ENCODE measurements at regions not wholly inside any gene's neighbourhood (a gene's known extent, or its start where the extent isn't known, plus 50 kb on each side); places are given as distances from the start of the nearest gene placed in this dataset.

DNA sequence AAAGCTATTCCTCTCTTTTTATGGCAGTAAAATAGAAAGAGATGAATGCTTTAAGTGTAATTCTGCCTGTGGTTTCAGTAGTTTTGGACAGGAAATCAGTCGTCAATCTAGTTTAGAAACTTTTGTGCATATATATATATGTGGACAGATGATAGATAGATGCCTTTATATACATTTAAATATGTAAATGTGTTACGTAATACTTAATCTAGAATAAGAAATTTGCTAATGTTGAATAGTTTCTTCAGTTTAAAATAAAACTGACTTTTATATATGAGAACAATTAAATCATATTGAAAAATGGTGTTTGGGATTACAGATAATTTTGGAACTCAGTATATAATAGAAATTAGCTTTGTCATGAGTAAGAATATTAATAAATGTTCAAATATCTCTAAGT, 1165.7 kb upstream of the NCAM2 start:
- no peak overlapping the region for H3K4me3 ChIP-seq (ENCODE audit: insufficient read depth, low read depth, low read length)
- no peak for DNase-seq

DNA sequence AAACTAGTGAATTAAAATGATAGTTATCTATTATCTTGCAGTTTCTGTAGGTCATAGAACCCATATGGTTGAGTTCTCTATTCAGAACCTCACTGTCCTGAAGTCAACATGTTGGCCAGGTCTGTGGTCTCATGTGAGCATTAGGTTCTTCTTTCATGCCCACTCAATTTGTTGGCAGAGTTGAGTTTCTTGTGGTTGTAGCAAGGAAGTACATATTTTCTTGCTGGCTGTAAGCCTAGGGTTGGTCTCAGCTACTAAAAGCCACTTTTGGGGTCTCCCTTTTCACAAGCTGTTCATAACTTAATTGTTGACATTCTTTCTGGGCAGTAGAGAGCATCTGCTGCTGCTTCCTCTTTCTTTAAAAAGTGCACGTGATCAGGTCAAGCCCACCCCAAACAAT, 1165.1 kb upstream of the NCAM2 start:
- Histone ChIP-seq H3K36me3 (replicated peaks; ENCODE audit: control insufficient read depth, insufficient read depth, low read length) (no peaks in the 10 kb centered on the region), H3K4me3 (ENCODE audit: insufficient read depth, low read depth, low read length) (no peak overlapping the region), H3K27me3 (ENCODE audit: control insufficient read depth, insufficient read depth, low read length) (no peaks in the 10 kb centered on the region)
- DNase-seq: no peak

More for the DNA sequence above, 1165.7 kb upstream of the NCAM2 start:
- Histone ChIP-seq H3K36me3 (replicated peaks; ENCODE audit: control insufficient read depth, insufficient read depth, low read length) (no peaks in the 10 kb centered on the region), H3K27me3 (ENCODE audit: control insufficient read depth, insufficient read depth, low read length) (no peaks in the 10 kb centered on the region)

DNA sequence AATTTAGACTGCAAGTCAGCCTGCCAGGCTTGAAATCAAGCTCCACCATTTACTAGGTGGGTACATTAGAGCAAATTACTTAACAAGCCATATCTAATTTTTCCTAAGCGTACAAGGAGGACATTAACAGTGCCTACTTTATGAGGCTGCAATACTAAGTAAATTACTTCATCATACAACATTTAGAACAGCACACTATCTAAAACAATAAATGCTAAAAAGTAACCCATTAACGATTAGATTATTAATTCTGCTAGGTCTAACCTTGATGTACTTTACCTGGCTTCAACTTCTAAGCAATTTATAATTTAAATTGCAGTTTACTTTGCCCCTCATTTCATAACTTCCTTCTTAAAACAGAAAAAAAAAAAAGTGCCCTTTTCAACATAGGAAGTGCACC, 1155.6 kb upstream of the NCAM2 start:
- no peaks in the 10 kb centered on the region for H3K36me3 ChIP-seq (replicated peaks; ENCODE audit: control insufficient read depth, insufficient read depth, low read length)
- H3K27me3 ChIP-seq (ENCODE audit: control insufficient read depth, insufficient read depth, low read length): no peaks in the 10 kb centered on the region
- H3K4me3 ChIP-seq (ENCODE audit: insufficient read depth, low read depth, low read length): no peak overlapping the region
- DNase-seq: no peak

DNA sequence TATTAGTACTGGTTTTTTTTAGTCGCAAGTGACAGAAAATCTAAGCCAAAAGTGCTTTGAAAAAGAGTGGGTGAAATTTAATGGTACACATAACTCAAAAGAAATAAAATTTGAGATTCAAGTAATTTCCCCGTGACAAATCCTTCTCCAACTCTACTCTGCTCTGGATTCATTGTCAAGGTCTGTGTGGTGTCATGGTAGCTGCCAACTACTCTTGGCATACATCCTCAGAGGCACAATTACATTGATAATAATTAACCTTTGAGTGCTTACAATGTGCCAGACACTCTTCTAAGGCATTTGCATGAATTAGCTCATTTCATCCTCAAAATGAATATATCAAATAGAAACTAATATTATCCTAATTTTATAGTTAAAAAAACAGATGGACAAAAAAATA, 1153.9 kb upstream of the NCAM2 start:
- no peak for DNase-seq
- Histone ChIP-seq H3K4me3 (ENCODE audit: insufficient read depth, low read depth, low read length) (no peak overlapping the region), H3K27me3 (ENCODE audit: control insufficient read depth, insufficient read depth, low read length) (no peaks in the 10 kb centered on the region), H3K36me3 (replicated peaks; ENCODE audit: control insufficient read depth, insufficient read depth, low read length) (no peaks in the 10 kb centered on the region)

DNA sequence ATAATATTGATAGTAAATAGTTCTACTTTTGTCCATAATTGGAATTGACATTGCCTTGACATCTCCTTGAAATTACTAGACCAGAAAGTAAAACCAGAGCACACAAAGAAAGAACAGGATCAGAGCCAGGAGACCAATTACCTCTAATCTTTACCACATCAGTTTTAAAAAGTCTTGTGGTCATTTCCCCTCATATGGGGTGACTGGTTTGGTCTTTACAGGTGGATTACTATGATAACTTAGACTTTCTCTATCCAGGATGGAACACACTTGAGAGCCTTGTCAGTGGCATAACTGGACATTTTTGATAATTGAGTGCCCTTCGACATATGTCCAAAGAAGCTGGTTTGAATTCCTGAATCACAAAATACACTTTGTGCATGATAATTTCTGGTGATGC, 1148.1 kb upstream of the NCAM2 start:
- Histone ChIP-seq H3K27me3 (ENCODE audit: control insufficient read depth, insufficient read depth, low read length) (no peaks in the 10 kb centered on the region), H3K36me3 (replicated peaks; ENCODE audit: control insufficient read depth, insufficient read depth, low read length) (no peaks in the 10 kb centered on the region), H3K4me3 (ENCODE audit: insufficient read depth, low read depth, low read length) (no peak overlapping the region)
- no peak for DNase-seq

DNA sequence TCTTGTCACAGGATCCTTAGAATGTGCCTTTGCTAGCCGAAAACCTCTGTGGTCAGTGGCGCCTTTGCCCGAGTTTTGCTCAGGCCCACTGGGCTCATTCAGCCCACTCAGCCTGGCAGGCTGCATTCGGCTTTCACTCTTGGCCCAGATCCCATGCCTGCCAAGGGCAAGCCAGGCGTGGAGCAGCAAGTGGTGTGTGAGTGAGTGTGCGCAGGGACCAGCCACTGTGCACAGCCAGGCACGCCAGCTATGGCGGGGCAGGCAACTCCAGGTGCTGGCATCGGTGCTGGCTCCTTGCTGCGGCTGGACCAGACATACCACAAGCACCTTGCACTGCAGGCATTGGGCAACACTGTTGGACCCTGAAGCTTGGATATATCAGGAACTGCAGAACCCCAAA, 1145.1 kb upstream of the NCAM2 start:
- H3K27me3 ChIP-seq (ENCODE audit: control insufficient read depth, insufficient read depth, low read length): no peaks in the 10 kb centered on the region

DNA sequence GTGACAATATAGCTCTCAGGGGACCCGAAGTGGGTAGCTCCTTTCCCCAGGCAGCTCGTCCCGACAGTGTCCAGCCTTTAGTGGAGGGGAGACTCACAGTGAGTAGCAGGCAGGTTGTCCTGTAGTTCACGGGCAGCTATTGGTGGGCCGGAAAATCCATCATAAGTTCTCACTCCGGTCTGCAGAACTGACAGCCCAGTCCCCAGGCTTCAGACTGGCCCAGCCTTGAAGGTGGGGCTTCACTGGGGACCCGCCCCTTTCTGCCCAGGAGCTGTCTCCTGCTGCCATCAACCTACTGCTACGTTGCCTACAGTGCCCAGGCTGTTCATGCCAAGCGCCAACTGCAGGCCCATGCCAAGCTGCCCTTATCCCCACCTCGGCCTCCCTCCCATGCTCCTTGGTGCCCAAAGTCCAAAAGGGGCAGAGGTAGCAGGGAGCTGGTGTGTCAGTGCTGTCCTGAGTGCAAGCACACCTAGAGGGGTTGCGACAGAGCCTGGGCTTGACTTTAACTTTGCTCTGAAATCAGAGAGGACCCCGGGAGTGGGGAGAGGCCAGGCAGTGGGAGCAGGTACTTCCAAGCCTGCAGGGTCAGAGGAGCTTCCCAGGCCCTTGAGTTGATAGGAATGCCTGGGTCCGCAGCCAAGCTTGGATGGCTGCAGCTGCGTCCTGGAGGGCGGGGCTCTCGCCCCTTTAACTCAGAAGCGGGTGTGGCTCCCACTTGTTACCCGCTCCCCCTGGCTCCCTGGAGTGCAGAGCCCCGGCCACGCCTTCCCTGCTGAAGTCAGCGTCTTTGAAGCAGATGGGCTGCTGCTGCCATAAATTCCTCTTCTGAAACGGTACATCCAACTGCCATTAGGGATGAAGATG, 1144.3 kb upstream of the NCAM2 start:
- H3K27me3 ChIP-seq (ENCODE audit: control insufficient read depth, insufficient read depth, low read length): no peaks in the 10 kb centered on the region
- peak; percentile 16 for DNase-seq

More for the DNA sequence above, 1145.1 kb upstream of the NCAM2 start:
- no peak overlapping the region for H3K4me3 ChIP-seq (ENCODE audit: insufficient read depth, low read depth, low read length)
- no peak for DNase-seq
- no peaks in the 10 kb centered on the region for H3K36me3 ChIP-seq (replicated peaks; ENCODE audit: control insufficient read depth, insufficient read depth, low read length)

DNA sequence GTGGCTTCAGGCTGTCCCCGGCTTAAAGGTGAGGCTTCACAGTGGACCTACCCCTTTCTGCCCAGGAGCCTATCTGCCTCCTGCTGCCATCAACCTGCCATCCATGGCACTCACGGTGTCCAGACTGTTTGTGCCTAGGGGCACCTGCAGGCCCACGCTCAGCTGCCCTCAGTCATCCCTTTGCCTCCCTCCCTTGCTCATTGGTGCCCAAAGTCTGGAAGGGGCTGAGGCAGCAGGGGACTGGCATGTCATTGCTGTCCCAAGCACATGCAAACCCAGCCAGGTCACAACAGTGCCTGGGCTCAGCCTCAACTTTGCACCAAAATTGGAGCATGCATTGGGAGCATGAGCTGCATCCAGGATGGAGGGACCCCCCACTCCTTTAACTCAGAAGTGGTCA, 1142.7 kb upstream of the NCAM2 start:
- H3K27me3 ChIP-seq (ENCODE audit: control insufficient read depth, insufficient read depth, low read length): no peaks in the 10 kb centered on the region
- H3K36me3 ChIP-seq (replicated peaks; ENCODE audit: control insufficient read depth, insufficient read depth, low read length): no peaks in the 10 kb centered on the region
- no peak for DNase-seq
- no peak overlapping the region for H3K4me3 ChIP-seq (ENCODE audit: insufficient read depth, low read depth, low read length)

More for the DNA sequence above, 1144.3 kb upstream of the NCAM2 start:
- Histone ChIP-seq H3K36me3 (replicated peaks; ENCODE audit: control insufficient read depth, insufficient read depth, low read length) (no peaks in the 10 kb centered on the region), H3K4me3 (ENCODE audit: insufficient read depth, low read depth, low read length) (no peak overlapping the region)

DNA sequence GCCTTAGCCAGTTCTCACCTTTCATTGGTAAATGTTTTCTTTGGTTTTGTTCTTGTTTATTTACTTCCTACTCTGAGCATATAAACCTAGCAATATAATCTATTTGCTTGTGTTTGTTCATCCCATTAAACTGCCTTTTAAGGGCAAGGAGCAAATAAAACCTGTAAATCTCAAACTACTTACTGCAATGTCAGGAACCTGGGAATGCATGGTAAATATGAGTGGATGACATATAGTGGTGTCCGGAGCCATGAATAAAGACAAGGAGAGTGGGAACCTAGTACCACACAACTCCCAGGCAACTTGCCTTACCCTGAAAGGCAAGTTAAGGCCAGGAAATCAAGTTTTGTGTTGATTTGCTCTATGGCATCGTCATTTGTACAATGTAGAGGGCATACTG, 1133.7 kb upstream of the NCAM2 start:
- no peaks in the 10 kb centered on the region for H3K27me3 ChIP-seq (ENCODE audit: control insufficient read depth, insufficient read depth, low read length)
- no peak for DNase-seq
- no peaks in the 10 kb centered on the region for H3K36me3 ChIP-seq (replicated peaks; ENCODE audit: control insufficient read depth, insufficient read depth, low read length)
- no peak overlapping the region for H3K4me3 ChIP-seq (ENCODE audit: insufficient read depth, low read depth, low read length)

DNA sequence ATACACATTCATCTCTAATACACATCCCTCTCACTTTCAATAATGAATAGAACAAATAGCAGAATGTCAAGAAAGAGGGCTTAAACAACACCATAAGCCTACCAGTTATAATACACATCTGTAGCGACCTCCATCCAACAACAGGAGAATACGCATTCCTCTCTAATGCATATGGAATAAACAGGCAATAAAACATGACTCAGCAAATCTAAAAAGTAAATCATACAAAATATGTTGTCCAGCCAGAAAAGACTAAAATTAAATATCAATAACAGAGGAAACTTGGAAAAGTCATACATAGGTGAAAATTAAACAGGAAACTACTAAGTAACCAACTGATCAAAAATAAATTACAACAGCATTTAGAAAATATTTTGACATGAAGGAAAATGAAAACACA, 1127.5 kb upstream of the NCAM2 start:
- H3K36me3 ChIP-seq (replicated peaks; ENCODE audit: control insufficient read depth, insufficient read depth, low read length): no peaks in the 10 kb centered on the region
- no peaks in the 10 kb centered on the region for H3K27me3 ChIP-seq (ENCODE audit: control insufficient read depth, insufficient read depth, low read length)
- no peak overlapping the region for H3K4me3 ChIP-seq (ENCODE audit: insufficient read depth, low read depth, low read length)
- DNase-seq: no peak

DNA sequence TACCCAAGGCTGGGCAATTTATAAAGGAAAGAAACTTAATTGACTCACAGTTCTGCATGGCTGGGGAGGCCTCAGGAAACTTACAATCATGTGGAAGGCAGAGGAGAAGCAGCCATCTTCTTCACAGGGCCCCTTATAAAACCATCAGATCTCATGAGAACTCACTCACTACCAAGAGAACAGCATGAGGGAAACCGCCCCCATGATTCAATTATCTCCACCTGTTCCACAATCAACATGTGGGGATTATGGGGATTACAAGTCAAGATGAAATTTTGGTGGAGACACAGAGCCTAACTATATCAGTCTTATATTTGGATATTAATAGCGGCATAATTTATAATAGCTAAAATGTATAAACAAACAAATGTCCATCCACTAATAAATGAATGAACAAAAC, 1123.7 kb upstream of the NCAM2 start:
- Histone ChIP-seq H3K27me3 (ENCODE audit: control insufficient read depth, insufficient read depth, low read length) (no peaks in the 10 kb centered on the region), H3K36me3 (replicated peaks; ENCODE audit: control insufficient read depth, insufficient read depth, low read length) (no peaks in the 10 kb centered on the region), H3K4me3 (ENCODE audit: insufficient read depth, low read depth, low read length) (no peak overlapping the region)
- DNase-seq: no peak

DNA sequence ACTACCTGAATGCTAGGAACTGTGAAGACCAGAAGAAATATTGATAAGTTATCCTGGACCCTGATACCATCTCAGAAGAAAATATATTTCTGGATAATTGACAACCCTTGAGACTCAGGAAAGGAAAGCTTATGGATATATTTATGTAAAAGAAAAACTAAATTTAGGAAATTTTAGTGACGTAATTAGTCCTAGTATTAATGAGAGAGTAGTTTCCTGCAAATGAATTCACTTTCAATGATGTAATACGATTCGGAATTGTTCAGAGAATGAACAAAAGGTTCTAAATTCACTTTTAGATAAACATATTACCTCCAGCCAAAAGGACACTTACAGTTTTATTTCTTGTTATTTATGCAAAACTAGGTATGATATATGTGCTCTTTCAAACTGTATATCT, 1120.1 kb upstream of the NCAM2 start:
- Histone ChIP-seq H3K27me3 (ENCODE audit: control insufficient read depth, insufficient read depth, low read length) (no peaks in the 10 kb centered on the region), H3K36me3 (replicated peaks; ENCODE audit: control insufficient read depth, insufficient read depth, low read length) (no peaks in the 10 kb centered on the region), H3K4me3 (ENCODE audit: insufficient read depth, low read depth, low read length) (no peak overlapping the region)
- DNase-seq: no peak

DNA sequence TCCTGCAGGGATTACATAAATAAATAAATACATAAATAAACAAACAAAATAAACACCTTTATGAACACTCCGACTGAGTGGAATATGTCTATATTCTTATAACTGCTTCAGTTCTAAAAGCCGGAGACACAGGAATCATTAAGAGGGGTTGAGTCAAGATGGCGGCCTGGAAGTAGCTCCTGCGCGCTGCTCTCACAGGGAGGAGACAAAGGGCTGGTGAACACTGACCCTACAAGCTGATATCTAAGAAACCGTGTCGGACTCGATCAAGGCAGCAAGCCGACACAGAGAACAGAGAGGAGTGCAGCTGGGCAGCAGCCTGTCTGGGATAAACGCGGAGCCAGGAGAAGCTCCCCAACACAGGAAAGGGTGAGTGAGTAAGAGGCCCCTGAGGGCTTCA, 1098.6 kb upstream of the NCAM2 start:
- Histone ChIP-seq H3K36me3 (replicated peaks; ENCODE audit: control insufficient read depth, insufficient read depth, low read length) (no peaks in the 10 kb centered on the region), H3K4me3 (ENCODE audit: insufficient read depth, low read depth, low read length) (no peak overlapping the region), H3K27me3 (ENCODE audit: control insufficient read depth, insufficient read depth, low read length) (no peaks in the 10 kb centered on the region)
- DNase-seq: no peak

DNA sequence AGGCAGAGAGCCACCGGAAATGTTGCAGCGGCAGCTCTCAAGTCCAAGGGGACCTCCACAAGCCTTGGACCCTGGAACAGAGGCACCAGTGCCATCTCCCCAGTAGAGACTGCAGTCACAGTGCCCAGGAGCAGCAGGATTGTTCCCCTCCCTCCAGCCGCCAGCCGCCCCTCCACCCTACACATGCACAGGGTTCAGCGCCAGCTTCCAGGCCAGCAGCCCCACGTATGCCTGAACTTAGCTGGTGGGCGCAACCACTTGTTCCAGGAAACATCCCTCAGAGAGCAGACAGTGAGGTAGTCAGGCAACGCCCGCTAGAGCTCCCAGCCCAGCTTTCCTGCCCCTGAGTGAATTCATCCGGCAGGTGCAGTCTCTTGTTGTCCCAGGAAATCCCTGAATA, 1098.1 kb upstream of the NCAM2 start:
- H3K36me3 ChIP-seq (replicated peaks; ENCODE audit: control insufficient read depth, insufficient read depth, low read length): no peaks in the 10 kb centered on the region
- DNase-seq: no peak
- no peaks in the 10 kb centered on the region for H3K27me3 ChIP-seq (ENCODE audit: control insufficient read depth, insufficient read depth, low read length)
- H3K4me3 ChIP-seq (ENCODE audit: insufficient read depth, low read depth, low read length): no peak overlapping the region

DNA sequence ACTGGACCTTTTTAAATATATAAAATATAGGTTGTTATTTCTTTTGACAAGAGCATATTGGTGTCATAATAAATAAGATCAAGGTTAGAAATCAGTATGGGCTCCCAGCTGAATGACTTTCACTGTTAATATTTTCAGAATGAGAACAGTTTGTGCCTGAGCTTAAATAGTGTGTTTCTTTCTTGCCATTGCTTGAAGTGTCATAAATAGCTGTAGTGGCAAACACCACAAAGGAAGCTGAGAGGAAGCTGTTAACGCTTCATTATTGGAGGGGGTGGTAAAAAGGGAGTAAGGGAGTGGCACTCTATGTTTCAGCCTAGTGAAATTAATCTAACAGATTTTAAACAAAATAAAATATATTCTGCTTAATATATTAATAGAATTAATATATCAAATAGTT, 1089.8 kb upstream of the NCAM2 start:
- DNase-seq: no peak
- H3K36me3 ChIP-seq (replicated peaks; ENCODE audit: control insufficient read depth, insufficient read depth, low read length): no peaks in the 10 kb centered on the region

DNA sequence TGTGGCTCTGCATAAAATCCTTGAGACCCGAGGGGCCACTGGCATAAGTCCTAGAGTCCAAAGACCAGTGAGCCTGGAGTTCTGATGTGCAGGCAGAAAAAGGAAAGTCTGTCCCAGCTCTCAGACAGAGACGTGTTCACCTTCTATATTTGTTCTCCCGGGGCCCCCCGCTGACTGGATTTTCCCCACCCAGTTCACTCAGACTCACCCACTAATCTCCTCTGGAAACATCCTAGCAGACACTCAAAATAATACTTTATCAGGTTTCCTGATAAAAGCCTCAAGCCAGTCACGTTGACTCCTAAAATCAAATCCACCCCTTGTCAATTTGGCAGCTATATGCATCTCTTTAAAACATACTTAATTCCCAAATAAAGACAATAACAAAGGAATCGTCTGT, 1084.2 kb upstream of the NCAM2 start:
- no peak for DNase-seq
- H3K4me3 ChIP-seq (ENCODE audit: insufficient read depth, low read depth, low read length): no peak overlapping the region
- no peaks in the 10 kb centered on the region for H3K27me3 ChIP-seq (ENCODE audit: control insufficient read depth, insufficient read depth, low read length)
- H3K36me3 ChIP-seq (replicated peaks; ENCODE audit: control insufficient read depth, insufficient read depth, low read length): no peaks in the 10 kb centered on the region

More for the DNA sequence above, 1089.8 kb upstream of the NCAM2 start:
- Histone ChIP-seq H3K4me3 (ENCODE audit: insufficient read depth, low read depth, low read length) (no peak overlapping the region), H3K27me3 (ENCODE audit: control insufficient read depth, insufficient read depth, low read length) (no peaks in the 10 kb centered on the region)

All from H7 (cell line).